IPS-18c (cell line): ENCODE measurements at regions not wholly inside any gene's neighbourhood (a gene's known extent, or its start where the extent isn't known, plus 50 kb on each side); places are given as distances from the start of the nearest gene placed in this dataset.
"Not testable (repeated sequence)": the region's sequence is repeated elsewhere in the genome, so short reads cannot be mapped to it uniquely, and the experiment has no call there.

Experiments used
- H3K4me3 ChIP-seq: 2 replicates; pipeline ENCODE4 v1.7.0; 2013; ENCODE audit warnings: low read depth, mild to moderate bottlenecking, low read length, moderate library complexity; ENCODE audit not compliant: insufficient read depth
- H3K9me3 ChIP-seq: one replicate; pipeline ENCODE4 v1.6.1; 2013; ENCODE audit warnings: mild to moderate bottlenecking, low read length, moderate library complexity; ENCODE audit not compliant: control insufficient read depth, insufficient read depth

GRCh38 chr1:146670832-146671566, 267.1 kb upstream of the NBPF12 start:
- H3K9me3 ChIP-seq, H3K4me3 ChIP-seq: not testable (repeated sequence)

GRCh38 chr1:146666275-146666674, 271.8 kb upstream of the NBPF12 start:
- H3K4me3 ChIP-seq, H3K9me3 ChIP-seq: not testable (repeated sequence)

GRCh38 chr1:146660242-146660641, 277.9 kb upstream of the NBPF12 start:
- H3K9me3 ChIP-seq: not testable (repeated sequence)

GRCh38 chr1:146656356-146657060, 281.6 kb upstream of the NBPF12 start:
- not testable (repeated sequence) for H3K9me3 ChIP-seq, H3K4me3 ChIP-seq

More at GRCh38 chr1:146660242-146660641, 277.9 kb upstream of the NBPF12 start:
- not testable (repeated sequence) for H3K4me3 ChIP-seq

GRCh38 chr1:146654763-146655162, 283.4 kb upstream of the NBPF12 start:
- H3K4me3 ChIP-seq: not testable (repeated sequence)

GRCh38 chr1:146645978-146646604, 292.0 kb upstream of the NBPF12 start:
- H3K4me3 ChIP-seq, H3K9me3 ChIP-seq: not testable (repeated sequence)

More at GRCh38 chr1:146654763-146655162, 283.4 kb upstream of the NBPF12 start:
- not testable (repeated sequence) for H3K9me3 ChIP-seq

GRCh38 chr1:146641534-146641933, 296.6 kb upstream of the NBPF12 start:
- H3K9me3 ChIP-seq, H3K4me3 ChIP-seq: not testable (repeated sequence)

- H3K4me3 ChIP-seq, H3K9me3 ChIP-seq: not testable (repeated sequence)
These were observed 297.5 kb upstream of the NBPF12 start for GRCh38 chr1:146640671-146641070.

GRCh38 chr1:146630302-146630701, 307.8 kb upstream of the NBPF12 start:
- H3K9me3 ChIP-seq, H3K4me3 ChIP-seq: not testable (repeated sequence)

- H3K4me3 ChIP-seq, H3K9me3 ChIP-seq: not testable (repeated sequence)
These were observed 319.5 kb upstream of the NBPF12 start for GRCh38 chr1:146618582-146618981.

GRCh38 chr1:146604681-146605080, 333.4 kb upstream of the NBPF12 start:
- H3K9me3 ChIP-seq, H3K4me3 ChIP-seq: not testable (repeated sequence)

- not testable (repeated sequence) for H3K9me3 ChIP-seq, H3K4me3 ChIP-seq
These were observed 337.3 kb upstream of the NBPF12 start for GRCh38 chr1:146600720-146601307.

GRCh38 chr1:146599906-146600305, 338.2 kb upstream of the NBPF12 start:
- not testable (repeated sequence) for H3K4me3 ChIP-seq, H3K9me3 ChIP-seq

GRCh38 chr1:146581229-146581628, 352.4 kb upstream of the NOTCH2NLA start:
- H3K4me3 ChIP-seq, H3K9me3 ChIP-seq: not testable (repeated sequence)

GRCh38 chr1:146567541-146567940, 338.7 kb upstream of the NOTCH2NLA start:
- not testable (repeated sequence) for H3K9me3 ChIP-seq, H3K4me3 ChIP-seq

GRCh38 chr1:146558032-146558431, 329.2 kb upstream of the NOTCH2NLA start:
- not testable (repeated sequence) for H3K4me3 ChIP-seq, H3K9me3 ChIP-seq

GRCh38 chr1:146556405-146556804, 327.6 kb upstream of the NOTCH2NLA start:
- not testable (repeated sequence) for H3K9me3 ChIP-seq, H3K4me3 ChIP-seq

- H3K4me3 ChIP-seq, H3K9me3 ChIP-seq: not testable (repeated sequence)
These were observed 323.6 kb upstream of the NOTCH2NLA start for GRCh38 chr1:146552414-146552813.
